HUES64 (cell line): ENCODE measurements at regions not wholly inside any gene's neighbourhood (a gene's known extent, or its start where the extent isn't known, plus 50 kb on each side); places are given as distances from the start of the nearest gene placed in this dataset.

ENCODE experiments used
- H3K27ac ChIP-seq: 2 replicates; pipeline ENCODE4 v1.7.0; 2013; ENCODE audit warnings: low read depth, low read length, inconsistent platforms
- H3K27me3 ChIP-seq: 2 replicates; pipeline ENCODE4 v1.6.1; 2013; ENCODE audit warnings: mild to moderate bottlenecking, low read length; ENCODE audit not compliant: insufficient read depth
- H3K36me3 ChIP-seq: 2 replicates; pipeline ENCODE4 v1.6.1; 2013; ENCODE audit warnings: mild to moderate bottlenecking, low read length; ENCODE audit not compliant: insufficient read depth
- H3K4me1 ChIP-seq: 2 replicates; pipeline ENCODE4 v1.6.1; 2013; ENCODE audit warnings: mild to moderate bottlenecking, low read length, moderate library complexity; ENCODE audit not compliant: insufficient read depth
- H3K4me3 ChIP-seq: 2 replicates; pipeline ENCODE4 v1.5.1; 2013; ENCODE audit warnings: mild to moderate bottlenecking, low read length, moderate library complexity
- H3K9ac ChIP-seq: 2 replicates; pipeline ENCODE4 v1.6.1; 2013; ENCODE audit warnings: mild to moderate bottlenecking, low read depth, low read length
- H3K9me3 ChIP-seq: 2 replicates; pipeline ENCODE4 v1.6.1; 2013; ENCODE audit warnings: low read depth, low read length; ENCODE audit not compliant: insufficient read depth
- WGBS: fragments of 150-250, 120-280 bp; methylation state at CpG from one replicate; pipeline ENCODE4 v1.1.7; 2013; ENCODE audit warnings: missing lambda C conversion rate; 5-methylcytosine and 5-hydroxymethylcytosine counted together

DNA sequence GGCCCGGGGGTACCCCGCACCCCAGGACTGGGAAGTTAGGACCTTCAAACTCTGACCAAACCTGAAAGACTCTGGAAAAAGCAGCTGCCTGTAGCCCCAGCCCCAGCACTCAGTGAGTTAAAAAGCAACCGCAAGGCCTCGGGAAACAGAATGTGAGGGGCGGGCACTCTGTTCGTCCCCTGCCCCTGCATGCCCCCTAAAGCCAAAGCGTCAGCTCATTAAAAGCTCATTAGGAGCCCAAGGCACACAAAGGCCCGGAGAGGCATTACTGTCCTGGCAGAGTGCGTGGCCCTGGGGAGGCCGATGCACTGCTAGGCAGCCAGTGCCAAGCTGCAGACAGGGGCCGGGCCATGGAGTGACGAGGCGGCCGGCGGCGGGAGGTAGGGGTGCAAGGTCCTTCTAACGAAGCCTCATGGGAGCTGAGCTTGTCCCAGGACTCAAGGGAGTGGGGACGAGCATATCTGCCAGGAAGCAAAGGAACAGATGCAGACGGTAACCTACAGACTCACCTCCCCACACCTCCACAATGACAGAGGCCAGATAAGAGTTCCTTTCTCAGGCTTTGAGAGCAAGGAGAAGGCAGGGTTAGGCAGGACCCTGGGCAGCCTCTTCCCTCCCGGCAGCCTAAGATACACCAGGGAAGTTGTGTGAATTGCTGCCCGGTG, 116.8 kb downstream of the ENGASE start:
- Histone ChIP-seq H3K27me3 (no peaks in the 10 kb centered on the region), H3K4me1 (peaks cover 28% of the 10 kb centered on the region), H3K4me3 (no peak overlapping the region), H3K9me3 (no peaks in the 10 kb centered on the region), H3K36me3 (no peaks in the 10 kb centered on the region), H3K27ac (no peak overlapping the region), H3K9ac (no peak overlapping the region)
- 52% methylated on average over 21 of the region's 21 CpGs for WGBS

- Histone ChIP-seq H3K4me3 (no peak overlapping the region), H3K27me3 (peaks cover 17% of the 10 kb centered on the region), H3K9ac (no peak overlapping the region), H3K27ac (no peak overlapping the region), H3K9me3 (no peaks in the 10 kb centered on the region), H3K36me3 (no peaks in the 10 kb centered on the region), H3K4me1 (peaks cover 28% of the 10 kb centered on the region)
- 92% methylated on average over 14 of the region's 14 CpGs for WGBS
Measured at GRCh38 chr17:79189305-79189704, 114.7 kb downstream of the ENGASE start.

- Histone ChIP-seq H3K4me3 (no peak overlapping the region), H3K9ac (no peak overlapping the region), H3K27me3 (peaks cover 23% of the 10 kb centered on the region), H3K4me1 (peaks cover 25% of the 10 kb centered on the region), H3K27ac (no peak overlapping the region), H3K9me3 (no peaks in the 10 kb centered on the region), H3K36me3 (no peaks in the 10 kb centered on the region)
- WGBS = 84% methylated on average over 7 of the region's 7 CpGs
Measured at GRCh38 chr17:79188685-79189084, 114.1 kb downstream of the ENGASE start.

DNA sequence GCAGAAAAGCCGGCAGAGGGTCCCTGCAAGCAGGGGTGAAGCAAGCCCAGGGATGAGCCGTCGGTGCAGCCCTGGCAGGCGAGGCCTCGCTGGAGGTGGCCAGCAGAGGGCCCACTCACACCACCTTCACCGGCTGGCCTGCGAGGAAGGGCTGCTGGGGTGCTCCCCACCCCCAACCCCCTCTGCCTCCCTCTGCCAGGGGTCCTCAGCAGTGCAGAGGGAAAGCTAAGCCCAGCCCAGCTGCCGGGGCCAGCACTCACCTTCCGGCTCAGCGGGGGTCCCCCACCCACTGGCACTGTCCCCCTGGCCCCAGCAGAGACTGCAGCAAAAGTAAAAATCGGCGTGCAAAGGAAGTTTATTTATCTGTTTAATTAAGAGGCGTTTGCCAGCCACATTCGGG, 113.4 kb downstream of the ENGASE start:
- H3K27me3 ChIP-seq = peaks cover 29% of the 10 kb centered on the region
- H3K4me1 ChIP-seq = peaks cover 18% of the 10 kb centered on the region
- no peaks in the 10 kb centered on the region for H3K9me3 ChIP-seq
- H3K27ac ChIP-seq = no peak overlapping the region
- no peaks in the 10 kb centered on the region for H3K36me3 ChIP-seq
- 31% methylated on average over 14 of the region's 14 CpGs for WGBS
- no peak overlapping the region for H3K4me3 ChIP-seq
- H3K9ac ChIP-seq = no peak overlapping the region

DNA sequence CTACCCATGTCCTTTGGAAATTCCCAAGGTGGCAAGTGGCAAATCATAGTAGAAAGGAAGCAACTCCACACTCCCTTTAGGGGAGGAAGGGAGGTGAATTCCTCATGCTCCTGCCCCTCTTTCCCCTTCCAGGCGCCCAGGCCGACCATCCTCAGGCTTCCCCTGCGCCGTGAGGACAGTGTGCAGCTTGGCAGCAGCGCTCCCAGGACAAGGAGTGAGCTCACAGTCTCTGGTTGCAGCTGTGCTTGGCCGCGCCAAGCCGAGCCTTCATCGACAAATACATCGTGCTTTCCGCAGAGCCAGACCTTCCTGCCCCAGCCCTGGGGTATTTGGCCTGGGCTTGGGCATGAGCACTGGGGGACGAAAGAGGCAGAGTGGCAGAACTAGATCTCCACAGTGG, 112.6 kb downstream of the ENGASE start:
- Histone ChIP-seq H3K4me1 (peaks cover 11% of the 10 kb centered on the region), H3K36me3 (no peaks in the 10 kb centered on the region), H3K9me3 (no peaks in the 10 kb centered on the region), H3K27ac (no peak overlapping the region), H3K9ac (no peak overlapping the region), H3K27me3 (peaks cover 34% of the 10 kb centered on the region), H3K4me3 (no peak overlapping the region)
- 82% methylated on average over 12 of the region's 12 CpGs for WGBS

- 79% methylated on average over 8 of the region's 10 CpGs for WGBS
- no peak overlapping the region for H3K9ac ChIP-seq
- H3K36me3 ChIP-seq = no peaks in the 10 kb centered on the region
- no peaks in the 10 kb centered on the region for H3K9me3 ChIP-seq
- no peak overlapping the region for H3K27ac ChIP-seq
- peaks cover 4% of the 10 kb centered on the region for H3K4me1 ChIP-seq
- H3K27me3 ChIP-seq = peaks cover 41% of the 10 kb centered on the region
- H3K4me3 ChIP-seq = no peak overlapping the region
Measured at GRCh38 chr17:79186406-79186805, 111.8 kb downstream of the ENGASE start.

DNA sequence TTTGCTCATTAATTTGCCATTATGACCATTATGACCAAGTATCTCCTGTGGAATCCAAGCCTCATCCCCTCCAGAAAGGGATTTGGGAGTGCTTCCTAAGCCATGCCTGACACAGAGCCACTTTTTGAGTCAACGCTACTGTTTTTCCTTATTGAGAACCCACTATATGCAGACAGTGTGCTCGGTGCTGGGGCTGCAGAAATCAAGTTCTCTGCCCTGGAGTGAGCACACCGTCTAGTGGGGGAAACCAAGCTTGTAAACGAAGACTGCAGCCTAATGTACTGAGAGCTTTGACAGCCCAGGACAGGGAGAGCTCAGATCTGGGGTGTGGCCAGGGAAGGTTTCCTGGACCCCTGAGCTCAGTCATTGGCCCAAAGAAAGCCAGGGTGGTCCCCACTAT, 111.0 kb downstream of the ENGASE start:
- Histone ChIP-seq H3K4me1 (0 out of 2 replicates have a peak, but pooled peaks cover 3% of the 10 kb centered on the region), H3K9me3 (no peaks in the 10 kb centered on the region), H3K27ac (no peak overlapping the region), H3K36me3 (no peaks in the 10 kb centered on the region), H3K4me3 (no peak overlapping the region), H3K9ac (no peak overlapping the region), H3K27me3 (peaks cover 41% of the 10 kb centered on the region)
- WGBS = 93% methylated on average over 4 of the region's 4 CpGs

GRCh38 chr17:79184219-79184618, 109.6 kb downstream of the ENGASE start:
- Histone ChIP-seq H3K27me3 (peaks cover 41% of the 10 kb centered on the region), H3K9ac (peak overlapping the region; percentile 66; the same call in 1 of the 2 replicates), H3K4me3 (peak overlapping the region; percentile 63), H3K27ac (no peak overlapping the region), H3K4me1 (0 out of 2 replicates have a peak, but pooled peaks cover 3% of the 10 kb centered on the region), H3K36me3 (no peaks in the 10 kb centered on the region), H3K9me3 (no peaks in the 10 kb centered on the region)
- WGBS = 67% methylated on average over 10 of the region's 10 CpGs

DNA sequence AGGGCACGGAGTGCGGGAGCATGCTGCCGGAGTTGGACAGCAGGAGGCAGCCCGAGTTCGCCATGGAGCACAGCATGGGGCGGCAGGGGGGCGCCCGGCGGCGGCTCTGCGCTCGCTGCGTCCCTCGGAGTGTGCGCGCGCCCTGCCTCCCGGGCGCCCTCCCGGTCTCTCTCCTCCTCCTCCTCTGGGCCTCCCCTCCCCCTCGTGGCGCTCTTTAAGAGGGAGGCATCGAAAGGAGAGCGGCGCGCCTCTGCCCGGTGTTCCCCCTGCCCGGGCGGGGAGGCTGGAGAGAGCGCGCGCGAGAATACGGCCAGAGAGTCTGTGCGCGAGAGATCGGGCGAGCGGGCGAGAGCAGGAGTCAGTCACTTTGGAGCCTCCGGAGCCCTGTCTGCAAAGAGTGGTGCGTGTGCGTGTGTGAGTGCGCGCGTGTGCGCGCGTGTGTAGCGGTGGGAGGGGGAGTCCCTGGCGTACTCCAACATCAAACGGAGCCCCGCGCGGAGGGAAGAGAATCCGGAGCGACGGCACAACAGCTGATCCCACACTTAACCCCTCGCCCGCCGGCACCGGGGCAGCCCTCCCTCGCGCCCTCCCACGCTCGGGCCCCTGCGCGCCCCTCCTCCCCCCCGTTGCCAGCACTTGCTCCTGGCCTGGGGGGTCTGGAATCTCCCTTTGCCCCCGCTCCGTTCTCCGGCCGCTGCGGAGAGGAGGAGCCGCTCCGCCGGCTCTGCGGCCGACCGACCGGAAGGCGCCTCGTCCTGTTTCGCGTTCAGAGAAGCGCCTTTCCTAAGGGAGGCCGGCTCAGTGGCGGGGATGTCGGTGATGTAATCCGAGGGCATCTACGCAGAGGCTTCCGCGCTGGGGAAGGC, 108.9 kb downstream of the ENGASE start:
- WGBS = under 1% methylated on average over 93 of the region's 93 CpGs
- Histone ChIP-seq H3K4me1 (0 out of 2 replicates have a peak, but pooled peaks cover 3% of the 10 kb centered on the region), H3K36me3 (no peaks in the 10 kb centered on the region), H3K9ac (peak overlapping the region; percentile 66), H3K4me3 (peak overlapping the region; percentile 63), H3K27ac (no peak overlapping the region), H3K27me3 (peaks cover 41% of the 10 kb centered on the region), H3K9me3 (no peaks in the 10 kb centered on the region)

- H3K27me3 ChIP-seq = peaks cover 41% of the 10 kb centered on the region
- under 1% methylated on average over 43 of the region's 43 CpGs for WGBS
- H3K4me1 ChIP-seq = no peaks in the 10 kb centered on the region
- peak overlapping the region; percentile 63 for H3K4me3 ChIP-seq
- H3K36me3 ChIP-seq = no peaks in the 10 kb centered on the region
- H3K9ac ChIP-seq = peak overlapping the region; percentile 66; the same call in 1 of the 2 replicates
- H3K27ac ChIP-seq = no peak overlapping the region
- H3K9me3 ChIP-seq = no peaks in the 10 kb centered on the region
Measured at GRCh38 chr17:79183043-79183292, 108.3 kb downstream of the ENGASE start.

- no peak overlapping the region for H3K27ac ChIP-seq
Measured at GRCh38 chr17:79182176-79183042, 107.8 kb downstream of the ENGASE start.

More at GRCh38 chr17:79182176-79183042, 107.8 kb downstream of the ENGASE start:
- Histone ChIP-seq H3K36me3 (no peaks in the 10 kb centered on the region), H3K4me1 (no peaks in the 10 kb centered on the region), H3K9ac (peak overlapping the region; percentile 66; the same call in 1 of the 2 replicates), H3K9me3 (no peaks in the 10 kb centered on the region), H3K27me3 (peaks cover 41% of the 10 kb centered on the region), H3K4me3 (peak overlapping the region; percentile 63)
- WGBS = 12% methylated on average over 68 of the region's 68 CpGs
